RWPE2 (cell line): ENCODE measurements at regions not wholly inside any gene's neighbourhood (a gene's known extent, or its start where the extent isn't known, plus 50 kb on each side); places are given as distances from the start of the nearest gene placed in this dataset.

ENCODE experiments used
- ATAC-seq: fragments of 200-7000 bp; cut with Tn5 transposase; 3 replicates; pipeline ENCODE4 v1.9.1; 2021; ENCODE audit warnings: low read depth
- DNase-seq: peaks from one replicate; pipeline ENCODE4 v3.0.0-alpha.2; 2020; ENCODE audit warnings: low spot score
- H3K27ac ChIP-seq: fragments of 450-650 bp; 2 replicates; pipeline ENCODE4 v1.5.1; 2017; ENCODE audit warnings: mild to moderate bottlenecking; ENCODE audit not compliant: poor library complexity, severe bottlenecking
- H3K27me3 ChIP-seq: fragments of 250-450 bp; sonication (Bioruptor Pico); 2 replicates; pipeline ENCODE4 v1.5.1; 2021; ENCODE audit warnings: mild to moderate bottlenecking, moderate library complexity; ENCODE audit not compliant: insufficient read depth, poor library complexity, severe bottlenecking
- H3K36me3 ChIP-seq: fragments of 250-450 bp; sonication (Bioruptor Pico); 2 replicates; pipeline ENCODE4 v1.5.1; 2020; ENCODE audit warnings: low read depth, mild to moderate bottlenecking, moderate library complexity
- H3K4me1 ChIP-seq: fragments of 250-450 bp; sonication (Bioruptor Pico); 2 replicates; pipeline ENCODE4 v1.5.1; 2021; ENCODE audit warnings: mild to moderate bottlenecking, moderate library complexity; ENCODE audit not compliant: insufficient read depth, poor library complexity, severe bottlenecking
- H3K4me3 ChIP-seq: fragments of 250-450 bp; sonication (Bioruptor Pico); 2 replicates; pipeline ENCODE4 v1.5.1; 2021; ENCODE audit warnings: mild to moderate bottlenecking, moderate library complexity; ENCODE audit not compliant: severe bottlenecking
- H3K9me3 ChIP-seq: fragments of 250-450 bp; sonication (Bioruptor Pico); 2 replicates; pipeline ENCODE4 v1.5.1; 2021; ENCODE audit warnings: mild to moderate bottlenecking, moderate library complexity; ENCODE audit not compliant: severe bottlenecking
- CTCF ChIP-seq: fragments of 450-650 bp; IDR thresholded peaks from one replicate; pipeline ENCODE4 v1.5.1; 2017; ENCODE audit warnings: mild to moderate bottlenecking, moderate library complexity; ENCODE audit not compliant: poor library complexity, severe bottlenecking

DNA sequence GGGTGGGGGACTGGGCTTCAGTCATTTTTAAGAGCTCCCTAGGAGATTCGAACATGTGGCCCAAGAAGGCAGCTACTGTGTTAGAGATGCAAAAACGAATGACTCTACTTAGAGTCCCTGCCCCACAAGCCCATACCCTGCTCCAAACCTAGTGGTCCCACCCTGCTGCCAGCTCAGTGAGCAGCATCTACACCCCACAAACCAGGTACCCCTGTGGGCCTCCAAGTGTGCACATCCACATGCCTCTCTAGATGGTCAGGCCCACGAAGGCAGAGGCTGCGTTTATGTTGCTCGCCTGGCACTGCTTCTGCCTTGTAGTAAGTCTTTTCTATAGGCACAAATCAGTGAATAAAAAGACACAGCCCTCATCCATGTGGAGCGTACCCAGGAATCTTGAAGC lies 112.6 kb downstream of the PDCL3 start:
- no peaks in the 10 kb centered on the region for H3K9me3 ChIP-seq
- H3K4me1 ChIP-seq: no peaks in the 10 kb centered on the region
- ATAC-seq: no peak
- no peaks in the 10 kb centered on the region for H3K27me3 ChIP-seq
- no peaks in the 10 kb centered on the region for H3K36me3 ChIP-seq
- no peak overlapping the region for H3K4me3 ChIP-seq
- TF ChIP-seq CTCF: no peak
- no peak overlapping the region for H3K27ac ChIP-seq
- DNase-seq: no peak

DNA sequence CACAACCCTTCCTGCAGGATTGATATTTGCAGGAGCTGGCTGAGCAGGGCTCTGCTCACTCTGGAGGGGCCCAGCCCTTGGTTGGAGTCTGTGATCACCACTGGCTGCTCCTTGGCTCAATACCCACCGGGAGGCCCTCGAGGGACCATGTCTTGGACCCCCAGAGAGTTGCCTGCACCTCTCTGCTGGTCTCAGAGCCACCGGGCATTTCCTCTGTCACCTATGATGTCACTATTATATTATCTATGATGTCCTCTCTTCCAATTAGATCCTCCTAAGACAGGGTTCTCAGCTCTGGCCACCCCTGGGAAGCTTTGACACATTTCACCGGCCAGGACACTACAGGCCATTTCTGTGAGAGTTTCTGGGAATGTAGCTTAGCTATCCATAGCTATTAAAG lies 113.1 kb downstream of the PDCL3 start:
- ATAC-seq (no peak), DNase-seq (no peak)
- Histone ChIP-seq H3K9me3 (no peaks in the 10 kb centered on the region), H3K36me3 (no peaks in the 10 kb centered on the region), H3K27me3 (no peaks in the 10 kb centered on the region), H3K27ac (no peak overlapping the region), H3K4me3 (no peak overlapping the region), H3K4me1 (no peaks in the 10 kb centered on the region)
- no peak for TF ChIP-seq CTCF

DNA sequence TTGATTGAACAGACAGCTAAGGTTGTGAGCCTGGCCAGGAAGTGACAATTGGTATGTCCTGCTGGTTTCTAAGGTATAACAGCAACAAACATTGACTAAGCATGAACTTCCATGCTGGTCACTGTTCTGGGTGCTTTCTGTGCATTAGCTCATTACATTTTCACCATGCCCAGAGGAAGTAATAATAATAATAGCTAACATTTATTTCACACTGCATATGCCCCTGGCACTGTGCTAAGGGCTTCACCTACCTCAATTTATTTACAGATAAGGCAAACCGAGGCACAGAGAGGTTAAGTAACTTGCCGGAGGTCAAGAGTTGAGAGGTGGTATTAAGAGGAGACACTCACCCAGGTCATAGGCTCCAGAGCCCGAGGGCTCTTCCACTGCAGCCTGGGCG lies 113.6 kb downstream of the PDCL3 start:
- no peak overlapping the region for H3K27ac ChIP-seq
- TF ChIP-seq CTCF: no peak
- no peaks in the 10 kb centered on the region for H3K9me3 ChIP-seq
- no peaks in the 10 kb centered on the region for H3K36me3 ChIP-seq
- DNase-seq (no peak), ATAC-seq (no peak; the same call in 2 of the 3 replicates)
- H3K4me3 ChIP-seq: no peak overlapping the region
- no peaks in the 10 kb centered on the region for H3K27me3 ChIP-seq
- no peaks in the 10 kb centered on the region for H3K4me1 ChIP-seq

GRCh38 chr2:100677611-100678185 lies 114.9 kb downstream of the PDCL3 start:
- Histone ChIP-seq H3K4me1 (no peaks in the 10 kb centered on the region), H3K36me3 (no peaks in the 10 kb centered on the region), H3K27ac (no peak overlapping the region), H3K27me3 (no peaks in the 10 kb centered on the region), H3K4me3 (no peak overlapping the region), H3K9me3 (no peaks in the 10 kb centered on the region)
- no peak for DNase-seq
- TF ChIP-seq CTCF: no peak
- ATAC-seq: no peak

- no peak overlapping the region for H3K27ac ChIP-seq
- DNase-seq (no peak), ATAC-seq (no peak)
- no peaks in the 10 kb centered on the region for H3K27me3 ChIP-seq
- no peak overlapping the region for H3K4me3 ChIP-seq
- TF ChIP-seq CTCF: no peak
- no peaks in the 10 kb centered on the region for H3K9me3 ChIP-seq
- no peaks in the 10 kb centered on the region for H3K36me3 ChIP-seq
- H3K4me1 ChIP-seq: no peaks in the 10 kb centered on the region
These were observed 116.4 kb downstream of the PDCL3 start for GRCh38 chr2:100679211-100679610.
